Effector CD8-positive, alpha-beta T cell (primary cell): ENCODE measurements at regions not wholly inside any gene's neighbourhood (a gene's known extent, or its start where the extent isn't known, plus 50 kb on each side); places are given as distances from the start of the nearest gene placed in this dataset.
"Not testable (repeated sequence)": the region's sequence is repeated elsewhere in the genome, so short reads cannot be mapped to it uniquely, and the experiment has no call there.

ENCODE experiments used
- DNase-seq: peaks from one replicate; lab custom pipeline; 2025; lab: John Stamatoyannopoulos, UW

GRCh38 chr21:43287795-43288755 is 119.3 kb downstream of the CRYAA start:
- no peak for DNase-seq

DNA sequence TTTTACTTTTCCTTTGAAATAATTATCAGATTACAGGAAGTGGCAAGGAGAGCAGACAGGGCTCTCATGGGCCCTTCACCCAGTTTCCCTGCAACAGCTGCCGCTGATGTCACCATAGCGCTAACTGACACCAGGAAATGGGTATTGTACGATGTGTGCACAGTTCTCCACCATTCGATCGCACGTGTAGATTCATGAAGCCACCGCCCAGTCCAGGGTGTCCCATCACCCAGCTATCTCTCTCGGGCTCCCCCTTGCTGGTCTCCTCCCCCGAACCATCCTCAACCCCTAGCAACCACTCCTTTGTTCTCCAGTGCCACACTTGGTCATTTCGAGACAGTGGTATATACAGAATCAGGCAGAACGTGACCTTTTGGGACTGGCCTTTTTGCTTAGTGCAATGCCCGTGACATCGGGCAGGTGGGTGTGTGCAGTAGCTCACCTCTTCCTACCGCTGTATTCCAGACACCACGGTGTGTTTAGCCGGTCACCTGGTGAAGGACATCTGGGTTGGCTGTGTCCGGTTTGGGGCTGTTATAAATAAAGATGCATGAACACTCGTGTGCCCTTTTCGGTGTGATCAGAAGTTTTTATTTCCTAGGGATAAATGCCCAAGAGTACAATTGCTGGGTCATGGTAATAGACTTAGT is 118.4 kb downstream of the CRYAA start:
- DNase-seq = no peak

DNA sequence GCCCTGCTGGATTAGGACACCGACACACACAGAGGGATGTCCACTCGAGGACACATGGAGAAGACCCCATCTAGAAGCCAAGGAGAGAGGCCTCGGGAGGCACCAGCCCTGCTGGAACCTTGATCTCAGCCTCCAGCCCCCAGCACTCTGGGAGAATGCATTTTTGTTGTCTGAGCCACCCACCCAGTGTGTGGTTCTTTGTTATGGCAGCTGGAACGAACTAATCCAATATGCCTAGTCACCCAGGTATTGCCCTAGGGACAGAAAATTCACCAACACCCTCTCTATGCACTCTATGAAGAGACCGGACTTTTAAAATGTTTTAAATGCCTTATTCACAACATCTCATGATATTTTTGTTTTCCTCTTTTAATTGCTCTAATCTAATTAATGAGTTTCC is 117.4 kb downstream of the CRYAA start:
- no peak for DNase-seq

- DNase-seq = no peak
Measured at GRCh38 chr21:43284700-43285099, 115.9 kb downstream of the CRYAA start.

DNA sequence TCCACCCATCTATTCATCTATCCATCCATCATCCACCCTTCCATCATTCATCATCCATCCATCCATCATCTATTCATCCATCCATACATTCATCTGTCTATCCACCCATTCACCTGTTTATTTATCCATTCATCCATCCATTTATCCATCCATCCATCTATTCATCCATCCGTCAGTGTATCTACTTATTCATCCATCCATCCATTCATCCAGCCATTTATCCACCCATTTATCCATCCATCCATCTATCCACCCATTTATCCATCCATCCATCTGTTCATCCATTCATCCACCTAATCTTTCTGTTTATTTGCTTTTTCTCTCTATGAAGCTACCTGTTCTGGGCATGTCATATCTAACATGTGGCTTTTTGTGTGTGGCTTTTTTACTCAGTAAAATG is 115.4 kb downstream of the CRYAA start:
- no peak for DNase-seq

DNA sequence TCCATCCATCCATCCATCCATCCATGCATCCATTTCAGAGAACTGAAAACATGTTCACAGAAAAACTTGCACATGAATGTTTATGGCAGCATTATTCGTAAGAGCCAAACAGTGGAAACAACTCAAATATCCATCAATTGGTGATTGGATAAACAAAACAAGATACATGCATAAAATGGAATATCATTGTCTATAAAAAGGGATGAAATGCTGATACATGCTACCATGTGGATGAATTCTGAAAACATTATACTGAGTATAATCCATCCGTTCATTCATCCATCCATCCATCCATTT is 115.1 kb downstream of the CRYAA start:
- DNase-seq = not testable (repeated sequence)

DNA sequence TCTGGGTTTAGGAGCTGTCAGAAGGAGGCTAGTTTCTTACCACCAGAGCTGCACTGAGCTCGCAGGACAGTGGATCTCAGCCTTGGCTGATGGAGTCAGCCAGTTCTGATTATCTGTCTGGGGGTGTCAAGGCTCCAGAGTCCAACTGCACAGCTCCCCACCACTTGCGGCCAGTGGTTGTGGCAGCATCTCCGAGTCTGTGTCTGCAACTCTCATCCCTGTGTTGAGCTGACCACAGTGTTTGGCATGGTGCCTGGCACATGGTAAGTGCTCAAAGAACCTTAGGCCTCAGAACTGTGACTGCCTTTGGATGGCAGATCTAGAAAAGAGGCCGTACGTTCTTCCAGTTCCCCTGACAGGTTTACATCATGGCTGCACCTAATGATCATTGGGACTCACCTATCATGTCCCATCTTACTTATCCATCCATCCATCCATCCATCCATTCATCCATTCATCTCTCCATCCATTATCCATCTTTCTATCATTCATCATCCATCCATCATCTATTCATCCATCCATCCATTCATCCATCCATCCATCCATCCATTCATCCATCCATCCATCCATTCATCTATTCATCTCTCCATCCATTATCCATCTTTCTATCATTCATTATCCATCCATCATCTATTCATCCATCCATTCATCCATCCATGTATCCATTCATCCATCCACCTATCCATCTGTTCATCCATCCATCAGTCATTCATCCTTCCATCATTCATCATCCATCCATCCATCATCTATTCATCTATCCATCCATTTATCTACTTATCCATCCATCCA is 114.5 kb downstream of the CRYAA start:
- DNase-seq = no peak

- no peak for DNase-seq
Measured at GRCh38 chr21:43282358-43283120, 113.7 kb downstream of the CRYAA start.

GRCh38 chr21:43281661-43282357 is 113.0 kb downstream of the CRYAA start:
- DNase-seq = no peak

GRCh38 chr21:43280949-43281633 is 112.3 kb downstream of the CRYAA start:
- no peak for DNase-seq

GRCh38 chr21:43279578-43279894 is 110.7 kb downstream of the CRYAA start:
- no peak for DNase-seq

DNA sequence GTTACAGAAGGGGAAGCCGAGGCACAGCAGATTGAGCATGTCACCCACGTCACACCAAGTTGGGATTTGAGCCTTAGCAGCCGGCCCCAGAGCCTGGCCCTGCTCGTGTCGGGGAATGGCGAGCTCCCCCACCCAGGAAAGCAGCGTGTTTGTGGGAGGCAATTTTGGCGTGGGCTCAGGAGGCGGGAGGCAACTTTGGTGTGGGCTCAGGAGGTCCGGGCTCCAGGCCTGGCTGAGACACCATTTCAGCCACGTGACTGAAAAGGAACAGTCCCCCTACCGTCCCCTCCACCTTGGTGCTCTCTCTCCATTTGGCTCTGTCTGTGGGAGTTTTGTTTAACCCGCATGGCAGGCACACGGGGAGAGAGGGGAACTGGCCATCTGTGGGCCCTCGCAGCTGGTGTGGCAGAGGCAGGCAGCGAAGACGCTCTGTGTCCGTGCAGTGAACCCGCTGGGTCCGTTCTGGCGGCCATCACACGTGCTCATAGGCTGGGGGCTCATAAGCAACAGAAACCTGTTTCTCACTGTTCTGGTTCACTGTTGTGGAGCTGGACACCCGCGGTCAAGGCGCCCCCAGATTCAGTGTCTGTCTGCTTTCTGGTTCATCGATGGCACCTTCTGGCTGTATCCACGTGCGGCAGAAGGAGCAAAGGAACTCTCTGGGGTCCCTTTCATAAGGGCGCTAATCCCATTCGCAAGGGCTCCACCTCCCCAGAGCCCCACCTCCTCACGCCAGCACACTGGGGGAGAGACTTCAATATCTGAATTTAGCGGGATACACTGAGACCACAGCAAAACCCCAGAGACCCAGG is 110.2 kb downstream of the CRYAA start:
- DNase-seq = no peak

DNA sequence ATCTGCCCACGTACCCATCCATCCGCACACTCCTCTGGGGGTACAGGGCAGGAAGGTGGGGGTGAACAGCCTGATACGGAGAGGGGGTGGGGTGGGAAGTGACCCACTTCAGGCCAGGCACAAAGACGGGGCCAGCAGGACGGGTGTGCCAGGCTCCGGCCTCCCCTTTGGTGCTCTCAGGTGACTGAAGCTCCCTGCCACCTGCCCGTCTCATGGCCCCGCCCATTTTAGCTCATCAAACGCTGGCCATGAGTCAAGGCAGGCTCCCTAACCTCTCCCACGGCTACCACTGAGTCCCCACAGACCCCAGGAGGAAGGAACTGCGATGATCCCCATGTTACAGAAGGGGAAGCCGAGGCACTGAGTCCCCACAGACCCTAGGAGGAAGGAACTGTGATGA is 109.6 kb downstream of the CRYAA start:
- DNase-seq = no peak

- DNase-seq = no peak
Measured at GRCh38 chr21:43277481-43278351, 108.9 kb downstream of the CRYAA start.

- no peak for DNase-seq
Measured at GRCh38 chr21:43276811-43277210, 108.0 kb downstream of the CRYAA start.

DNA sequence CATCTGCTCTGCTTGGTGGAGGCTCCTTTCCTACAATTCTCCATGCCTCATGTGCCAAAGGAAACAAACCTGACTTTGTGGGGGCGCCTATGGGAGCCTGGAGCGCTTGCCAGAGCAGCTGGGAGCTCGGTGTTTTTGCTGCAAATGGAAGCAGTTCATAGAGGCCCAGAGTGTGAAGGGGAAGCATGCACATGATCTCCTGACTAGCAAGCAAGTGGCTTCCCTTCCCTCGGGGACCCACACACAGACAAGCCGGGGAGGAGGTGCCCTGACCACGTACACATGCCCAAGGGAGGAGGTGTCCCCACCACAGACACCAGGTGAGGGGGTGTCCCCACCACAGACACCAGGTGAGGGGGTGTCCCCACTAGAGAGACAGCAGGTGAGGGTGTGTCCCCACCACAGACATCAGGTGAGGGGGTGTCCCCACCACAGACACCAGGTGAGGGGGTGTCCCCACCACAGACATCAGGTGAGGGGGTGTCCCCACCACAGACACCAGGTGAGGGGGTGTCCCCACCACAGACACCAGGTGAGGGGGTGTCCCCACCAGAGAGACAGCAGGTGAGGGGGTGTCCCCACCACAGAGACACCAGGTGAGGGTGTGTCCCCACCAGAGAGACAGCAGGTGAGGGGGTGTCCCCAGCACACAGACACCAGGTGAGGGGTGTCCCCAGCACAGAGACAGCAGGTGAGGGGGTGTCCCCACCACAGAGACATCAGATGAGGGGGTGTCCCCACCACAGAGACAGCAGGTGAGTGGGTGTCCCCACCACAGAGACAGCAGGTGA is 106.8 kb downstream of the CRYAA start:
- no peak for DNase-seq

DNA sequence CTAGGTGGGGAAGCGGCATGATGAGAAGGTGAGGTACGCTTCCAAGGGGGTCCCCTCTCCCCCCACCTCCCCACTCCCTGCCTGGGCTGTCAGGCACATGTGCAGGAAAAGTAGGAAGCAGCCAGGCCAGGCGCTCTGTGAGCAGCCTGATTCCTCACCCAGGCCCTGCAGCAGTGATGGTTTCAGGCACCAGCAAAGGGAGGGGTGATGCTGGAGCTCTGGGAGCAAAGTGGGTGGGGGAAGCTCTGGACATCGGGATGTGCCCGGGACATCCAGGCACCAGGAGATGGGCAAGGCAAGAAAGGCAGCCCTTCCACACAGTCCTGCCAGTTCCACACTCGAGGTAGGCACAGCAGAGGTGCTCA is 106.1 kb downstream of the CRYAA start:
- DNase-seq = no peak
